Memory B cell (primary cell): ENCODE measurements at regions not wholly inside any gene's neighbourhood (a gene's known extent, or its start where the extent isn't known, plus 50 kb on each side); places are given as distances from the start of the nearest gene placed in this dataset.

ENCODE experiments used
- ATAC-seq: fragments of 150-1000 bp; cut with Tn5 transposase; 2 replicates; pipeline ENCODE4 v1.10.0; 2021; ENCODE audit warnings: low read depth, mild to moderate bottlenecking, moderate library complexity
- DNase-seq, 2 donors: peaks; one replicate each; pipeline ENCODE4 v3.0.0; 2022; ENCODE audit warnings: low spot score in 2 of 2
- H3K27ac Mint-ChIP-seq: one replicate; pipeline ENCODE4 v1.8.0; 2022; ENCODE audit warnings: mild to moderate bottlenecking, moderate library complexity, mixed read lengths
- H3K27me3 Mint-ChIP-seq: one replicate; pipeline ENCODE4 v1.8.0; 2022; ENCODE audit warnings: mixed read lengths
- H3K36me3 Mint-ChIP-seq: one replicate; pipeline ENCODE4 v1.8.0; 2022; ENCODE audit warnings: mild to moderate bottlenecking, mixed read lengths
- H3K4me1 Mint-ChIP-seq: one replicate; pipeline ENCODE4 v1.8.0; 2022; ENCODE audit warnings: mixed read lengths
- H3K4me3 Mint-ChIP-seq: one replicate; pipeline ENCODE4 v1.8.0; 2022; ENCODE audit warnings: mild to moderate bottlenecking, moderate library complexity, mixed read lengths
- H3K9me3 Mint-ChIP-seq: one replicate; pipeline ENCODE4 v1.8.0; 2022; ENCODE audit warnings: mixed read lengths

DNA sequence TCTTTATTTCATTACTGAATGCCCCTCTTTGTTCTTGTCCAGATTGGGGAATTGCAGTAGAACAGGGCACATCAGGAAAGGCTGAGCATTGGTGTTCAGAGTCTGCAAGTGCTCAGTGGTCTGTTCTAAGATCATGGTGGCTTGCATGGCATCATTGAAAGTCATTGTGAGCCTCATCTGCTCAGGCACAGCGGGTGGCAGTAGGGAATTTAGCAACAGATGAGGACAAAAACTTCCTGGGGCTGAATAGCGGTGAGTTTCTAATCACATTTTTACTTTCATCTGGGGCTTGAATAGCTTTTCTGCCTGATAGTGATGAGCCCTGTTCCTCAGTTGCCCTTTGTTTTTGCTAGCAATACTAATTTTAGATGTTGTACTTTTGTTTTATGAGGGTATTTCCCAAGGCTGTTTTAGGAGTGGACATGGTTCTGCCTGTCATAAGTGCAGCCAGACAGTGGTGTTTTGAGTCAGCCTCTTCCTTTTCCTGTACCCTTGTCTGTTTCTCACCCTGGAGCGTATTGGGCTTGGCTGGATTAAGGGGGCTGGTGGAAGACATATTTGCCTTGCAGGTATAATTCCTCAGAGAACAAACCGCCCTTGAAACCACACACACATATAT, 127.2 kb upstream of the IL12A start:
- Mint-ChIP-seq H3K4me1 (peaks cover 4% of the 10 kb centered on the region), H3K9me3 (no peaks in the 10 kb centered on the region), H3K4me3 (no peak overlapping the region), H3K27ac (no peak overlapping the region), H3K36me3 (no peaks in the 10 kb centered on the region), H3K27me3 (no peaks in the 10 kb centered on the region)
- ATAC-seq (no peak), DNase-seq (no peak)

DNA sequence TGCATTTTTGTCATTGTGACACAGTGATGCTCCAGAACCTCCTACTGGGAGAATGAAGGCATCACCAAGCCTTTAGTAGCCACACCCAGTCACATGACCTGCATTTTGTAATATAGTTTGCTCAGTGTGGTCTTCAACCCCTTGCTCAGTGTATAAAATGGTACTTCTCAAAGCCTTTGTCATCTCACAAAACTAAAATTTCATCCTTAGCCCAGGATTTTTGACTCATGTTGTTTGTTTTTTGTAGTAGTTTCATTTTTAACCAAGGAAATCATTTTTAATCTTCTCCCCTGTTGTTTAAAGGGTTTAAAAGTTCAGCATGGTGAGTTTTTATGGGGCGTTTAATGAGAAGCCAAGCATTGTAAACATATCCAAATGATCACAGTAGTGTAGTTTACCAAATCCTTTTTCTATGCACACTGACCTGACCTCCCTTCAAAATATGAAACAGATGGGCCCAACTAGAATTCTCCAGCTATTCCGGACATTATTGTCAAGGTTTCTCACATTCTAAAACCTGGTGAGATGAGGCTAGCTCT, 123.5 kb upstream of the IL12A start:
- ATAC-seq (no peak), DNase-seq (no peak)
- Mint-ChIP-seq H3K4me1 (peaks cover 2% of the 10 kb centered on the region), H3K27ac (no peak overlapping the region), H3K9me3 (no peaks in the 10 kb centered on the region), H3K27me3 (no peaks in the 10 kb centered on the region), H3K36me3 (no peaks in the 10 kb centered on the region), H3K4me3 (no peak overlapping the region)

GRCh38 chr3:159866201-159866746, 122.4 kb upstream of the IL12A start:
- H3K4me3 Mint-ChIP-seq: no peak overlapping the region
- DNase-seq: no peak
- peaks cover 1% of the 10 kb centered on the region for H3K4me1 Mint-ChIP-seq
- no peaks in the 10 kb centered on the region for H3K36me3 Mint-ChIP-seq
- no peaks in the 10 kb centered on the region for H3K27me3 Mint-ChIP-seq
- no peak overlapping the region for H3K27ac Mint-ChIP-seq
- ATAC-seq: no peak
- H3K9me3 Mint-ChIP-seq: no peaks in the 10 kb centered on the region

DNA sequence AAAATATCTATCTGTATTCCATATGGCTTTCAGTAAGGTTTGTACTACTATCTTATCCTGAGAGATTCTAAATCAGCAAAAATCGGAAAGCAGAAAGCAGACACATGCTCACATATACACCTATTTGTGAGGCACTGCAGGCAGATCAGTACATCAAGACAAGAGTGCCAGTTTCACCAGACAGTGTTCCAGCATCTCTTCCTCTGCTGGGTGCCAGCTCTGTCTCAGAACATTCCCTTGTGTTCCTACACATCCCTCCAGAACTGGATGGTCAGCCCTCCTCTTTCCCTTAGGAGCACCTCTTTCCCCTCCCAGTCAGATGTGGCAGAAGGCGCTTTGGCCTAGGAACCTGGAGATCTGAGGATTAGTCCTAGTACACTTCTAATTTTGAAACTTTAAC, 121.3 kb upstream of the IL12A start:
- DNase-seq (no peak), ATAC-seq (no peak)
- Mint-ChIP-seq H3K4me1 (no peaks in the 10 kb centered on the region), H3K27me3 (peaks cover 2% of the 10 kb centered on the region), H3K9me3 (no peaks in the 10 kb centered on the region), H3K27ac (no peak overlapping the region), H3K4me3 (no peak overlapping the region), H3K36me3 (no peaks in the 10 kb centered on the region)

- H3K4me3 Mint-ChIP-seq: no peak overlapping the region
- no peaks in the 10 kb centered on the region for H3K9me3 Mint-ChIP-seq
- no peaks in the 10 kb centered on the region for H3K4me1 Mint-ChIP-seq
- DNase-seq: no peak
- peaks cover 2% of the 10 kb centered on the region for H3K27me3 Mint-ChIP-seq
- no peak for ATAC-seq
- H3K36me3 Mint-ChIP-seq: no peaks in the 10 kb centered on the region
- H3K27ac Mint-ChIP-seq: no peak overlapping the region
These were observed 117.9 kb upstream of the IL12A start for GRCh38 chr3:159870723-159871122.

GRCh38 chr3:159872374-159873109, 116.1 kb upstream of the IL12A start:
- DNase-seq (no peak), ATAC-seq (no peak)
- Mint-ChIP-seq H3K4me3 (no peak overlapping the region), H3K36me3 (no peaks in the 10 kb centered on the region), H3K27me3 (peaks cover 4% of the 10 kb centered on the region), H3K9me3 (no peaks in the 10 kb centered on the region), H3K27ac (no peak overlapping the region), H3K4me1 (no peaks in the 10 kb centered on the region)

DNA sequence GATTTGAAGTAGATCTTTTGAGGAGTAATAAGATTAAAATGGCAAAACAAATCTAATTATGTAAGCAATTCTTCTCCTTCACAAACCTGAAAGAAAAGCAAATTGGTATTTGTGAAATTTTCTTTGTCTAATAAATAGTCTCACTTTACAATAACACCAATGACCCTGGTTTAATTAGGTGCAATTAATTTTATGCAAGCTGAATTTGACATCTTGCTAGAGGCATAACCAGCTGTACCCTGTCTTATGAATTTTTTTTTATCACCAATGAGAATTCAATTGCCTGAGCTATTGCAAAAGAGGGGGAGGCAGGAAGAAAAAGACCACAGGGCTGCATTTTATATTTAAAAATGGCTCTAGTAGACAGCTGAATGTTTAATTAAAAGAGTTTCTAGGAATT, 113.5 kb upstream of the IL12A start:
- no peak for DNase-seq
- H3K36me3 Mint-ChIP-seq: no peaks in the 10 kb centered on the region
- H3K4me1 Mint-ChIP-seq: no peaks in the 10 kb centered on the region
- H3K27me3 Mint-ChIP-seq: peaks cover 4% of the 10 kb centered on the region
- H3K27ac Mint-ChIP-seq: no peak overlapping the region
- H3K9me3 Mint-ChIP-seq: no peaks in the 10 kb centered on the region
- no peak overlapping the region for H3K4me3 Mint-ChIP-seq
- ATAC-seq: no peak

GRCh38 chr3:159877924-159878323, 110.7 kb upstream of the IL12A start:
- Mint-ChIP-seq H3K36me3 (no peaks in the 10 kb centered on the region), H3K4me1 (no peaks in the 10 kb centered on the region), H3K4me3 (no peak overlapping the region), H3K9me3 (no peaks in the 10 kb centered on the region), H3K27me3 (peaks cover 5% of the 10 kb centered on the region), H3K27ac (no peak overlapping the region)
- ATAC-seq (no peak), DNase-seq (no peak)

GRCh38 chr3:159879146-159879545, 109.5 kb upstream of the IL12A start:
- Mint-ChIP-seq H3K9me3 (no peaks in the 10 kb centered on the region), H3K27me3 (peaks cover 5% of the 10 kb centered on the region), H3K27ac (no peak overlapping the region), H3K4me3 (no peak overlapping the region), H3K4me1 (no peaks in the 10 kb centered on the region), H3K36me3 (no peaks in the 10 kb centered on the region)
- DNase-seq (no peak), ATAC-seq (no peak)

DNA sequence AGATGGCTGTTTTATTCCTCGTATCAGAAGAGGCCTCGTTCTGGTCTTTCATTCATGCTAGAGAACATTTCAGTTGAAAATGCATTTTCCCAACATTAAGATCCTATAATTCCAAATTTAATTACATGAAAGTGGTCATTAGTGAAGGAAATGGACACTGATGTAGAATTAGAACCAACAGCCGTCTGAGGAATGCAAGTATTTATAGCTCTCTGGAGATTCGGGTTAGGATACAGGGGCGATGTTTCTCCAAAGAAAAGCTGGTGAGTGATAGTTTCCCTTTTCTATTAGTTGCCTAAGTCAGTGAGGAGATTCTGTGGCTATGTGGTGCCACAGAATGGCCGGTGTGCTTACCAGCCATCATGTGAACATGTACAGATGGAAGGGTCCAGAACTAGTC, 109.0 kb upstream of the IL12A start:
- DNase-seq: no peak
- Mint-ChIP-seq H3K4me1 (no peaks in the 10 kb centered on the region), H3K36me3 (no peaks in the 10 kb centered on the region), H3K9me3 (no peaks in the 10 kb centered on the region), H3K27ac (no peak overlapping the region), H3K27me3 (peaks cover 5% of the 10 kb centered on the region), H3K4me3 (no peak overlapping the region)
- ATAC-seq: no peak

DNA sequence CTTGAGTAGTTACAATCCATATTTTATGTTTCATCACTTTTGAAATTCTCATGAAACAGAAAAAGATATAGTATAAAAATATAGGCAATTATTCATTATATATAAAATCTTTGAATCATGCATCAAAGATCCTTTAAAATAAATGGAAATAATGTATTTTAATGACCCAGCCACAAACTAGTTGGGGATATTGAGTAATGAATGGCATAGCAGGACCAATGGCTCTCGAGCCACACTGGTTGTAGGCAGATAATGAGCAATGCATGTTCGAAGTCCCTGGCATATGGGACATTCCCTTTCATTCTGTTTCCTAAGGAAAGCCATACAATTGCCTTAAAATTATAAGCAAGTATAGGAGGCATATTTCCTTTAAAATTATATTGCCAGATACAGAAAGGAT, 107.4 kb upstream of the IL12A start:
- DNase-seq (no peak), ATAC-seq (no peak)
- Mint-ChIP-seq H3K36me3 (no peaks in the 10 kb centered on the region), H3K27me3 (peaks cover 3% of the 10 kb centered on the region), H3K27ac (no peak overlapping the region), H3K4me3 (no peak overlapping the region), H3K9me3 (no peaks in the 10 kb centered on the region), H3K4me1 (no peaks in the 10 kb centered on the region)

- Mint-ChIP-seq H3K4me3 (no peak overlapping the region), H3K27me3 (peaks cover 3% of the 10 kb centered on the region), H3K9me3 (no peaks in the 10 kb centered on the region), H3K4me1 (no peaks in the 10 kb centered on the region), H3K36me3 (no peaks in the 10 kb centered on the region), H3K27ac (no peak overlapping the region)
- no peak for DNase-seq
- no peak for ATAC-seq
These were observed 106.8 kb upstream of the IL12A start for GRCh38 chr3:159881828-159882309.

DNA sequence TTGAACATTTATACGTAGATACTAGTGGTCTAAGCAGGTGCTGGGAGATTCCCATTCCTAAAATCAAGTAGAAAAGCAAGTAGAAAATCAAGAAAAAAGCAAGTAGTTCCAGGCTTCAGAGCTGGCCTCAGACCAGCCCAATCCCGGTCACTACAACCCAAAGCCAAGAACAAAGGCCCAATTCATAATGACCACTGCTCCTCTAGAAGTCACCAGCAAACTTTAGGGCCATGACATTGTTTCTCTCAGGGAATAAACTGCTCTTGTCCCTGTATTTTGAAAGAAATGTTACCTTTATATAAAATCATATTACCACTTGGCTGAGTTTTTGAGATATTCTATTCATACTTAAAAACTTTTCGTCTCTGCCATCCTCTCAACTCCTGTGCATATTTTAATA, 106.3 kb upstream of the IL12A start:
- Mint-ChIP-seq H3K4me3 (no peak overlapping the region), H3K27me3 (peaks cover 3% of the 10 kb centered on the region), H3K27ac (no peak overlapping the region), H3K4me1 (no peaks in the 10 kb centered on the region), H3K36me3 (no peaks in the 10 kb centered on the region), H3K9me3 (no peaks in the 10 kb centered on the region)
- DNase-seq (no peak), ATAC-seq (no peak)
